22Rv1 (cell line): ENCODE measurements at regions not wholly inside any gene's neighbourhood (a gene's known extent, or its start where the extent isn't known, plus 50 kb on each side); places are given as distances from the start of the nearest gene placed in this dataset.
"Not testable (repeated sequence)": the region's sequence is repeated elsewhere in the genome, so short reads cannot be mapped to it uniquely, and the experiment has no call there.

ENCODE experiments used
- H3K27ac ChIP-seq: fragments of 450-650 bp; 2 replicates; pipeline ENCODE4 v1.5.1; 2017
- ZFX ChIP-seq: fragments of 450-650 bp; IDR thresholded peaks from 2 replicates; pipeline ENCODE4 v1.6.1; 2017; ENCODE audit warnings: antibody characterized with exemption, borderline replicate concordance
- TF ChIP-seq, protein P1 (sequence below): fragments of 450-650 bp; IDR thresholded peaks from 2 replicates; pipeline ENCODE4 v1.5.1; 2017; ENCODE audit warnings: mild to moderate bottlenecking

DNA sequence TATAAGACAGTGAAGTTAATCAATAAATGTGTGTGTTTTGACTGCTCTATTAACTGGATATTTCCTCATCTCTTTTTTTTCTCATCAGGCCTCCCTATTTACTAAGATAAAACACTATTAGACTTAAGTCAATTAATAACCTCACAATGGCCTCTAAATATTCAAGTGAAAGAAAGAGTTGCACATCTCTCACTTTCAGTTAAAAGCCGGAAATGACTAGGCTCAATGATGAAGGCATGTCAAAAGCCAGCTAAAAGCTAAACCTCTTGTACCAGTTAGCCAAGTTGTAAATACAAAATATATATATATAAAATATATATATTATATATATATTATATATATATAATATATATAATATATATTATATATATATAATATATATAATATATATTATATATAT is 127.0 kb upstream of the MEOX2 start:
- H3K27ac ChIP-seq = no peak overlapping the region
- TF ChIP-seq ZFX = no peak
- TF ChIP-seq, protein P1, sequence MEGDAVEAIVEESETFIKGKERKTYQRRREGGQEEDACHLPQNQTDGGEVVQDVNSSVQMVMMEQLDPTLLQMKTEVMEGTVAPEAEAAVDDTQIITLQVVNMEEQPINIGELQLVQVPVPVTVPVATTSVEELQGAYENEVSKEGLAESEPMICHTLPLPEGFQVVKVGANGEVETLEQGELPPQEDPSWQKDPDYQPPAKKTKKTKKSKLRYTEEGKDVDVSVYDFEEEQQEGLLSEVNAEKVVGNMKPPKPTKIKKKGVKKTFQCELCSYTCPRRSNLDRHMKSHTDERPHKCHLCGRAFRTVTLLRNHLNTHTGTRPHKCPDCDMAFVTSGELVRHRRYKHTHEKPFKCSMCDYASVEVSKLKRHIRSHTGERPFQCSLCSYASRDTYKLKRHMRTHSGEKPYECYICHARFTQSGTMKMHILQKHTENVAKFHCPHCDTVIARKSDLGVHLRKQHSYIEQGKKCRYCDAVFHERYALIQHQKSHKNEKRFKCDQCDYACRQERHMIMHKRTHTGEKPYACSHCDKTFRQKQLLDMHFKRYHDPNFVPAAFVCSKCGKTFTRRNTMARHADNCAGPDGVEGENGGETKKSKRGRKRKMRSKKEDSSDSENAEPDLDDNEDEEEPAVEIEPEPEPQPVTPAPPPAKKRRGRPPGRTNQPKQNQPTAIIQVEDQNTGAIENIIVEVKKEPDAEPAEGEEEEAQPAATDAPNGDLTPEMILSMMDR = no peak

DNA sequence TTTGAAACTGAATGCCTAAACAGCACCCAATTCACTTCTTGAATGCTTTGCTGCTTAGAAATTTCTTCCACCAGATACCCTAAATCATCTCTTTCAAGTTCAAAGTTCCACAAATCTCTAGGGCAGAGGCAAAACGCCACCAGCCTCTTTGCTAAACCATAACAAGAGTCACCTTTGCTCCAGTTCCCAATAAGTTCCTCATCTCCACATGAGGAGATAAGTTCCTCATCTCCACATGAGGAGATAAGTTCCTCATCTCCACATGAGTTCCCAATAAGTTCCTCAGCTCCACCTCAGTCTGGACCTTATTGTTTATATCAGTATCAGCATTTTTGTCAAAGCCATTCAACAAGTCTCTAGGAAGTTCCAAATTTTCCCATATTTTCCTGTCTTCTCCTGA is 123.9 kb upstream of the MEOX2 start:
- H3K27ac ChIP-seq = not testable (repeated sequence)

DNA sequence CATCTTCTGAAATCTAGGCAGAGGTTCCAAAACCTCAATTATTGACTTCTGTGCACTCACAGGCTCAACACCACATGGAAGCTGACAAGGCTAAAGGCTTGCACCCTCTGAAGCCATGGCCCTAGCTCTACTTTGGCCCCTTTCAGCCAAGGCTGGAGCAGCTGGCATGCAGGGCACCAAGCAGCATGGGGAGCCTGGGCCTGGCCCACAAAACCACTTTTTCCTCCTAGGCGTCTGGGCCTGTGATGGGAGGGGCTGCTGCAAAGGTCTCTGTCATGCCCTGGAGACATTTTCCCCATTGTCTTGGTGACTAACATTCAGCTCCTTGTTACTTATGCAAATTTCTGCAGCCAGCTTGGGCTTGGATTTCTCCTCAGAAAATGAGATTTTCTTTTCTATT is 123.5 kb upstream of the MEOX2 start:
- H3K27ac ChIP-seq = not testable (repeated sequence)

DNA sequence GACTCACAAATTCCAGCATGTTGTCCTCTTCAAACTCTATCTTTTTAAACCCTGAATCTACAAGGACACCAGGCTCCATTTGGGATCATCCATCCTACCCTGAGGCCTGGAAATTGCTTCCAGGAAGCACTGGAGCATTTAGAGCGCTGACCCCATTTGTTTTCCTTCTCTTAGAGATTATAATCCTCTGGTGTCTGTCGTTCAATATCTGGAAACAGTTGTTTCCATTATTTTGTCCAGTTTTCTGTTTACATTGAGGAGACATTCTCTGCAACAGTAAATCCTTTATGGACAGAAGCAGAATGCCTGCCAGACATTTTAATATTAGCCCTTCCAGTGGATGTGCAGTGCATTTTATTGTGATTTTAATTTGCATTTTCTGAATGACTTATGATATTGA is 119.4 kb upstream of the MEOX2 start:
- no peak overlapping the region for H3K27ac ChIP-seq
- TF ChIP-seq, protein P1 = no peak
- no peak for TF ChIP-seq ZFX

DNA sequence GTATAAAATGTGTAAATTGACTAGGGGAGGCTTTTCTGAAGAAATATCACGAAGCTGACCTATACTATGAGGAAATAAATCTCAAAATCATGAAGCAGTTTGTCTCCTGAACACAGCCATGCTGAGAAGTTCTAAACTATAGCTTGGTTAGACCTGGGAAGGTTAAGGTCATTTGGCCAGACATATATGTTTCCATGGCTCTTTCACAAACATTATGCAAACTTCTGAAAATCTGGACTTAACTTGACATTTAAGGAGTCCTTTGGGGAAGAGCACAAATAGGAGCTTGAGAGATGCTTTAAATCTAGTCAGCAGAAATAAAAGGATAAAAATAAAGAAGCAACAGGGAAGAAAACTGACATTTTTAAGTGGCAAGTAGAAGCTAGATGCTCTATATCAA is 115.9 kb upstream of the MEOX2 start:
- no peak overlapping the region for H3K27ac ChIP-seq
- no peak for TF ChIP-seq ZFX
- TF ChIP-seq, protein P1 = no peak

DNA sequence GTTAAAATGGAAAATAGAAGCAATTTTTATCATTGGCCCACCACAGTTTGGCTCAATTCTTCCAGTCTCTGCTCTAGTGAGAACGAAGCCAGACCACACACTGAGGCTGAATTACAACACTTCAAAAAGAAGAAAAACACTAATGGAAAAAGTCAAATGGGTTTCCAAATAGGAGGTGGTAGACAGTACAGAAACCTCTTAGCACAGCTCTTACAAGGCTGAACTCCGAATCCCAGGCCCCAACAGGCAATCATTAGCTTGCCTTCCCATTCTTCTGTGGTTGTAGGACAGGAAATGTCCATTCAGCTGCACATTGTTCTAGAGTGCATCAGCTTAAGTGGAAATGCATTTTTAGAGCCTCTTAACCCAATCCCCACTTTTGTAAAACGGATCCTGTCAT is 115.1 kb upstream of the MEOX2 start:
- TF ChIP-seq ZFX = no peak
- TF ChIP-seq, protein P1 = no peak
- H3K27ac ChIP-seq = no peak overlapping the region

DNA sequence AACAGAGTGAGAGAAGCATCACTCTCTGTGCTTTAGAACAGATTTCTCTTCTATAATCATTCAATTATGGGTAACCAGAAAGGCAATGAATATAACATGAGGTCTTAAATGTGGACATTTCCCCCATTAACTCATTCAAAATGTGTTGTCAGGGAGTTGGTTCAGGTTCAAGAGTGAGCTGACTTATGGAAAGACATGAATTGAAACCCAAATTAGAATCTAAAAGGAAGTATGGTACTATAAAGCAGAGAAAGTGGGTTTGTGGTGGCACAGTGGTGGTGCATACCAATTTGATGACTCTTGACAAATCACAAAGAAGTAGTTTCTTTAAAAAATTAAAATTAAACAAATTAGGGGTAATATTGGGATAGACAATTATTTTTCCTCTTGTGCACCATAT is 114.6 kb upstream of the MEOX2 start:
- no peak overlapping the region for H3K27ac ChIP-seq
- TF ChIP-seq ZFX = no peak
- TF ChIP-seq, protein P1 = no peak

DNA sequence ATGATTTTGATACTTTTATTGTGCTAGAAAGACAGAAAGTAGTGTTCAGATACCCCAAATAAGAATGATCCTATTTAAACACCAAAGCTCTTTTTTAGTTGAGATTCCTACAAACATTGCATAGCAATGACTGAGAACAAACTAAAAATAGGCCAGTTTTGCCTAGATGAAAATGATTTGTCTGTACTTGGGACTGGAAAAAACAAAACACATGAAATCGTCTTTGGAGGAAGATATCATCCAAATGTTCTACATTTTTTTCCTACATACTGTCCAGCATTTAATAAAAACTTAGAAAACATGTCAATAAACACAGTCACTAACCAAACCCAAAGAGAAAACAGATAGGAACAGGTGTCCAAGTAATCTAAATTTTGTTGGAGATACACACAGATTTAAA is 111.6 kb upstream of the MEOX2 start:
- no peak overlapping the region for H3K27ac ChIP-seq
- TF ChIP-seq ZFX = no peak
- TF ChIP-seq, protein P1 = no peak

DNA sequence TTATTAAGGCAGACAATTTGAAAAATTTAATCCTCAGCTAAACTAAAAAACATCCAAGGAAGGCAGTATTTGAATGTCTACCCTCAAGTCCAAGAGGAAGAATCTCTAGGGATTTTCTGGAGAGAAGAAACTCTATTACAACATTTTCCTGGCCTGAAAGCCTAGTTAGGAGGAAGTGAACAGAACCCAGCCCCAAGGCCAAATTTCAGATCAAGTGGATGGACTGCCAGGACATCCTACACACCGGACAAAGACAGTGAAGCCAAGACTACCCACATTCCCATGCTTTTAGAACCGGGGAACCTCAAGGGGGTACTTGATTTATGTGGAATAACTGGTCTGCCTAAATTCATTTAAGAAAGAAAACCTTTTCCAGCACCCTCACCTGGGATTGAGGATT is 108.9 kb upstream of the MEOX2 start:
- no peak overlapping the region for H3K27ac ChIP-seq
- TF ChIP-seq, protein P1 = no peak
- TF ChIP-seq ZFX = no peak
